Naive B cell (primary cell): ENCODE measurements at regions not wholly inside any gene's neighbourhood (a gene's known extent, or its start where the extent isn't known, plus 50 kb on each side); places are given as distances from the start of the nearest gene placed in this dataset.

Source experiments
- ATAC-seq, 2 donors: fragments of 150-1000 bp; cut with Tn5 transposase; 2 replicates each; pipeline ENCODE4 v1.10.0; 2021; ENCODE audit warnings: low read depth in 2 of 2, mild to moderate bottlenecking in 2 of 2, moderate library complexity in 2 of 2
- DNase-seq: peaks from one replicate; pipeline ENCODE4 v3.0.0; 2022
- H3K27ac Mint-ChIP-seq, 6 donors: one replicate each; pipeline ENCODE4 v1.8.0; 2020 to 2022; ENCODE audit warnings: mild to moderate bottlenecking in 6 of 6, mixed read lengths in 6 of 6, moderate library complexity in 5 of 6, inconsistent platforms in 2 of 6
- H3K27me3 Mint-ChIP-seq, 3 donors: one replicate each; pipeline ENCODE4 v1.8.0; 2021 to 2022; ENCODE audit warnings: mixed read lengths in 3 of 3, mild to moderate bottlenecking in 1 of 3
- H3K36me3 Mint-ChIP-seq, 2 donors: one replicate each; pipeline ENCODE4 v1.8.0; 2020 to 2022; ENCODE audit warnings: mixed read lengths in 2 of 2, inconsistent platforms in 1 of 2, mild to moderate bottlenecking in 1 of 2
- H3K4me1 Mint-ChIP-seq, 3 donors: one replicate each; pipeline ENCODE4 v1.8.0; 2020 to 2022; ENCODE audit warnings: mixed read lengths in 3 of 3, inconsistent platforms in 1 of 3, mild to moderate bottlenecking in 1 of 3, moderate library complexity in 1 of 3
- H3K4me3 Mint-ChIP-seq, 8 donors: one replicate each; pipeline ENCODE4 v1.8.0; 2020 to 2022; ENCODE audit warnings: mild to moderate bottlenecking in 8 of 8, mixed read lengths in 8 of 8, moderate library complexity in 8 of 8, inconsistent platforms in 2 of 8
- H3K9me3 Mint-ChIP-seq, 7 donors: one replicate each; pipeline ENCODE4 v1.8.0; 2020 to 2022; ENCODE audit warnings: mixed read lengths in 7 of 7, mild to moderate bottlenecking in 5 of 7, inconsistent platforms in 2 of 7, moderate library complexity in 1 of 7

GRCh38 chr3:31043184-31043819, 148.8 kb upstream of the GADL1 start:
- H3K27ac Mint-ChIP-seq = no peak overlapping the region
- H3K4me3 Mint-ChIP-seq = no peak overlapping the region
- no peak for DNase-seq
- peaks cover 6 to 19% (median 12%) of the 10 kb centered on the region in 7 donors for H3K9me3 Mint-ChIP-seq
- H3K27me3 Mint-ChIP-seq = peaks cover 0 to 12% (median 3%) of the 10 kb centered on the region in 3 donors
- peaks cover 0 to 15% of the 10 kb centered on the region in 2 donors for H3K36me3 Mint-ChIP-seq
- no peak for ATAC-seq
- no peaks in the 10 kb centered on the region for H3K4me1 Mint-ChIP-seq

- H3K27ac Mint-ChIP-seq = no peak overlapping the region
- ATAC-seq (no peak), DNase-seq (no peak)
- peaks cover 6 to 26% (median 10%) of the 10 kb centered on the region in 7 donors for H3K9me3 Mint-ChIP-seq
- no peak overlapping the region for H3K4me3 Mint-ChIP-seq
- no peaks in the 10 kb centered on the region for H3K4me1 Mint-ChIP-seq
- H3K27me3 Mint-ChIP-seq = peaks cover 0 to 12% (median 0%) of the 10 kb centered on the region in 3 donors
- H3K36me3 Mint-ChIP-seq = peaks cover 0 to 23% of the 10 kb centered on the region in 2 donors
These were observed 153.2 kb upstream of the GADL1 start for GRCh38 chr3:31047673-31048072.

GRCh38 chr3:31048143-31048542, 153.7 kb upstream of the GADL1 start:
- Mint-ChIP-seq H3K27ac (no peak overlapping the region), H3K27me3 (peaks cover 0 to 12% (median 0%) of the 10 kb centered on the region in 3 donors), H3K9me3 (peaks cover 5 to 24% (median 6%) of the 10 kb centered on the region in 7 donors), H3K4me3 (no peak overlapping the region), H3K4me1 (no peaks in the 10 kb centered on the region), H3K36me3 (peaks cover 0 to 19% of the 10 kb centered on the region in 2 donors)
- DNase-seq (no peak), ATAC-seq (no peak)

- H3K36me3 Mint-ChIP-seq = peaks cover 0 to 14% of the 10 kb centered on the region in 2 donors
- H3K27ac Mint-ChIP-seq = no peak overlapping the region
- H3K9me3 Mint-ChIP-seq = peaks cover 3 to 17% (median 6%) of the 10 kb centered on the region in 7 donors
- ATAC-seq = no peak
- H3K4me1 Mint-ChIP-seq = no peaks in the 10 kb centered on the region
- no peak overlapping the region for H3K4me3 Mint-ChIP-seq
- DNase-seq = no peak
- peaks cover 0 to 12% (median 0%) of the 10 kb centered on the region in 3 donors for H3K27me3 Mint-ChIP-seq
These were observed 155.8 kb upstream of the GADL1 start for GRCh38 chr3:31050296-31050695.

- DNase-seq = no peak
- Mint-ChIP-seq H3K27me3 (peaks cover 0 to 12% (median 0%) of the 10 kb centered on the region in 3 donors), H3K27ac (no peak overlapping the region), H3K9me3 (peaks cover 5 to 26% (median 10%) of the 10 kb centered on the region in 7 donors), H3K36me3 (peaks cover 0 to 14% of the 10 kb centered on the region in 2 donors), H3K4me1 (no peaks in the 10 kb centered on the region), H3K4me3 (no peak overlapping the region)
- ATAC-seq = no peak
These were observed 156.8 kb upstream of the GADL1 start for GRCh38 chr3:31051226-31051625.

GRCh38 chr3:31053299-31053698, 158.8 kb upstream of the GADL1 start:
- H3K27ac Mint-ChIP-seq = no peak overlapping the region
- peaks cover 5 to 41% (median 12%) of the 10 kb centered on the region in 7 donors for H3K9me3 Mint-ChIP-seq
- ATAC-seq (no peak), DNase-seq (no peak)
- H3K4me1 Mint-ChIP-seq = no peaks in the 10 kb centered on the region
- H3K27me3 Mint-ChIP-seq = no peaks in the 10 kb centered on the region
- H3K36me3 Mint-ChIP-seq = peaks cover 0 to 14% of the 10 kb centered on the region in 2 donors
- no peak overlapping the region for H3K4me3 Mint-ChIP-seq

GRCh38 chr3:31054032-31054431, 159.6 kb upstream of the GADL1 start:
- ATAC-seq = no peak
- no peak for DNase-seq
- Mint-ChIP-seq H3K4me1 (no peaks in the 10 kb centered on the region), H3K27me3 (no peaks in the 10 kb centered on the region), H3K4me3 (no peak overlapping the region), H3K27ac (no peak overlapping the region), H3K9me3 (peaks cover 5 to 47% (median 17%) of the 10 kb centered on the region in 7 donors), H3K36me3 (peaks cover 0 to 14% of the 10 kb centered on the region in 2 donors)

- no peak overlapping the region for H3K27ac Mint-ChIP-seq
- peaks cover 5 to 12% of the 10 kb centered on the region in 2 donors for H3K36me3 Mint-ChIP-seq
- peaks cover 5 to 58% (median 23%) of the 10 kb centered on the region in 7 donors for H3K9me3 Mint-ChIP-seq
- H3K27me3 Mint-ChIP-seq = no peaks in the 10 kb centered on the region
- DNase-seq = no peak
- H3K4me1 Mint-ChIP-seq = no peaks in the 10 kb centered on the region
- no peak overlapping the region for H3K4me3 Mint-ChIP-seq
- ATAC-seq = no peak
These were observed 161.3 kb upstream of the GADL1 start for GRCh38 chr3:31055757-31056156.

GRCh38 chr3:31057891-31058290, 163.4 kb upstream of the GADL1 start:
- Mint-ChIP-seq H3K4me3 (no peak overlapping the region), H3K27me3 (no peaks in the 10 kb centered on the region)

GRCh38 chr3:31064021-31064420, 169.6 kb upstream of the GADL1 start:
- no peaks in the 10 kb centered on the region for H3K27me3 Mint-ChIP-seq
- H3K27ac Mint-ChIP-seq = no peak overlapping the region
- no peak for DNase-seq
- peaks cover 0 to 14% (median 5%) of the 10 kb centered on the region in 7 donors for H3K9me3 Mint-ChIP-seq
- H3K36me3 Mint-ChIP-seq = peaks cover 0 to 5% of the 10 kb centered on the region in 2 donors
- H3K4me1 Mint-ChIP-seq = no peaks in the 10 kb centered on the region
- no peak overlapping the region for H3K4me3 Mint-ChIP-seq
- no peak for ATAC-seq

More at GRCh38 chr3:31057891-31058290, 163.4 kb upstream of the GADL1 start:
- ATAC-seq (no peak), DNase-seq (no peak)
- peaks cover 0 to 5% of the 10 kb centered on the region in 2 donors for H3K36me3 Mint-ChIP-seq
- no peak overlapping the region for H3K27ac Mint-ChIP-seq
- no peaks in the 10 kb centered on the region for H3K4me1 Mint-ChIP-seq
- H3K9me3 Mint-ChIP-seq = peaks cover under 1 to 44% (median 17%) of the 10 kb centered on the region in 7 donors

- Mint-ChIP-seq H3K36me3 (no peaks in the 10 kb centered on the region), H3K4me1 (no peaks in the 10 kb centered on the region), H3K9me3 (peaks cover 0 to 3% (median 0%) of the 10 kb centered on the region in 7 donors), H3K27me3 (no peaks in the 10 kb centered on the region), H3K27ac (no peak overlapping the region), H3K4me3 (no peak overlapping the region)
- ATAC-seq = no peak
- DNase-seq = no peak
These were observed 171.3 kb upstream of the GADL1 start for GRCh38 chr3:31065765-31066164.

- Mint-ChIP-seq H3K4me3 (no peak overlapping the region), H3K4me1 (no peaks in the 10 kb centered on the region), H3K27me3 (no peaks in the 10 kb centered on the region), H3K9me3 (peaks cover 0 to 4% (median 0%) of the 10 kb centered on the region in 7 donors), H3K27ac (no peak overlapping the region), H3K36me3 (peaks cover 0 to 8% of the 10 kb centered on the region in 2 donors)
- DNase-seq (no peak), ATAC-seq (no peak)
These were observed 172.5 kb upstream of the GADL1 start for GRCh38 chr3:31067004-31067403.

- no peak for ATAC-seq
These were observed 181.0 kb upstream of the GADL1 start for GRCh38 chr3:31075471-31075870.

GRCh38 chr3:31075876-31076275, 181.4 kb upstream of the GADL1 start:
- no peak for ATAC-seq
- Mint-ChIP-seq H3K4me3 (no peak overlapping the region), H3K4me1 (no peaks in the 10 kb centered on the region), H3K36me3 (peaks cover 0 to 15% of the 10 kb centered on the region in 2 donors), H3K27me3 (no peaks in the 10 kb centered on the region), H3K9me3 (peaks cover 0 to 9% (median 2%) of the 10 kb centered on the region in 7 donors), H3K27ac (no peak overlapping the region)
- DNase-seq = no peak

More at GRCh38 chr3:31075471-31075870, 181.0 kb upstream of the GADL1 start:
- Mint-ChIP-seq H3K36me3 (peaks cover 0 to 15% of the 10 kb centered on the region in 2 donors), H3K4me1 (no peaks in the 10 kb centered on the region), H3K27ac (no peak overlapping the region), H3K27me3 (no peaks in the 10 kb centered on the region), H3K9me3 (peaks cover 0 to 9% (median 2%) of the 10 kb centered on the region in 7 donors), H3K4me3 (no peak overlapping the region)
- DNase-seq = no peak
